Fibroblast of peridontal ligament (primary cell): ENCODE measurements at regions not wholly inside any gene's neighbourhood (a gene's known extent, or its start where the extent isn't known, plus 50 kb on each side); places are given as distances from the start of the nearest gene placed in this dataset.
A peak's percentile ranks its signal among the peaks of the same experiment; 100 is the strongest.

ENCODE experiments used
- DNase-seq: peaks from one replicate; pipeline ENCODE4 v3.0.0-alpha.2; 2010; ENCODE audit errors: extremely low read depth

- no peak for DNase-seq
These were observed 1093.6 kb upstream of the B3GALT2 start for GRCh38 chr1:194279975-194280374.

GRCh38 chr1:194277927-194278326 is 1091.5 kb upstream of the B3GALT2 start:
- DNase-seq: no peak

- no peak for DNase-seq
These were observed 1087.2 kb upstream of the B3GALT2 start for GRCh38 chr1:194273660-194274059.

GRCh38 chr1:194268839-194269238 is 1082.4 kb upstream of the B3GALT2 start:
- peak; percentile 43 for DNase-seq

- no peak for DNase-seq
These were observed 1080.6 kb upstream of the B3GALT2 start for GRCh38 chr1:194267021-194267420.

- no peak for DNase-seq
These were observed 1069.6 kb upstream of the B3GALT2 start for GRCh38 chr1:194256010-194256409.

GRCh38 chr1:194252199-194252598 is 1065.8 kb upstream of the B3GALT2 start:
- DNase-seq: peak; percentile 66

- DNase-seq: no peak
These were observed 1054.8 kb upstream of the B3GALT2 start for GRCh38 chr1:194241215-194241614.

- DNase-seq: no peak
These were observed 1046.7 kb upstream of the B3GALT2 start for GRCh38 chr1:194233069-194233468.

- no peak for DNase-seq
These were observed 1044.1 kb upstream of the B3GALT2 start for GRCh38 chr1:194230351-194231144.

- DNase-seq: no peak
These were observed 1042.0 kb upstream of the B3GALT2 start for GRCh38 chr1:194228427-194228826.

GRCh38 chr1:194227161-194227560 is 1040.7 kb upstream of the B3GALT2 start:
- no peak for DNase-seq

- DNase-seq: no peak
These were observed 1039.4 kb upstream of the B3GALT2 start for GRCh38 chr1:194225821-194226220.

- no peak for DNase-seq
These were observed 1037.2 kb upstream of the B3GALT2 start for GRCh38 chr1:194223596-194223995.

- no peak for DNase-seq
These were observed 1029.0 kb upstream of the B3GALT2 start for GRCh38 chr1:194215448-194215847.

- DNase-seq: no peak
These were observed 1028.3 kb upstream of the B3GALT2 start for GRCh38 chr1:194214735-194215134.

- DNase-seq: no peak
These were observed 1023.5 kb upstream of the B3GALT2 start for GRCh38 chr1:194209920-194210319.

GRCh38 chr1:194208674-194209073 is 1022.3 kb upstream of the B3GALT2 start:
- DNase-seq: no peak

- DNase-seq: no peak
These were observed 1010.1 kb upstream of the B3GALT2 start for GRCh38 chr1:194196562-194196961.

- DNase-seq: no peak
These were observed 1008.3 kb upstream of the B3GALT2 start for GRCh38 chr1:194194724-194195123.

GRCh38 chr1:194184974-194185373 is 998.6 kb upstream of the B3GALT2 start:
- no peak for DNase-seq

GRCh38 chr1:194184425-194184824 is 998.0 kb upstream of the B3GALT2 start:
- peak; percentile 13 for DNase-seq

GRCh38 chr1:194181845-194182244 is 995.4 kb upstream of the B3GALT2 start:
- no peak for DNase-seq

- no peak for DNase-seq
These were observed 989.8 kb upstream of the B3GALT2 start for GRCh38 chr1:194176212-194176611.
